ENCODE measurements at regions not wholly inside any gene's neighbourhood (a gene's known extent, or its start where the extent isn't known, plus 50 kb on each side); places are given as distances from the start of the nearest gene placed in this dataset.

DNA sequence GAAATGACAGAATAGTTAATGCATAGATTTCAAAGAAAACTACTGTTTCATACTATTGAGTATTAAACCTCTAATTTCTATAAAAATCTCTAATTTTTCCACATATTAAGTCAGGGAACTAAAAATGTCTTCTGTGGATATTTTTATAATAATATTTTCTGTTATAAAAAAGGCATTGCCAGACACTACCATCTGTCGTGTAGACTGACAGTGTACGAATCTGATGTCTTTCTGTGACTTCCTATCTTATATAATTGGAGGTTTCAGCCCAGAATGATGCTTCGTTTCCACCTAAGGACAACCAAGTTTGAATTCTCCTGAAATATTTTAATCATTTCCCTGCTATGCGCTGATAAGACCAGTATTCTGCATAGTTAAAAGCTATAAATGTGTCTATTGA lies 456.6 kb upstream of the ARRDC3 start:
- TF ChIP-seq, protein P1, sequence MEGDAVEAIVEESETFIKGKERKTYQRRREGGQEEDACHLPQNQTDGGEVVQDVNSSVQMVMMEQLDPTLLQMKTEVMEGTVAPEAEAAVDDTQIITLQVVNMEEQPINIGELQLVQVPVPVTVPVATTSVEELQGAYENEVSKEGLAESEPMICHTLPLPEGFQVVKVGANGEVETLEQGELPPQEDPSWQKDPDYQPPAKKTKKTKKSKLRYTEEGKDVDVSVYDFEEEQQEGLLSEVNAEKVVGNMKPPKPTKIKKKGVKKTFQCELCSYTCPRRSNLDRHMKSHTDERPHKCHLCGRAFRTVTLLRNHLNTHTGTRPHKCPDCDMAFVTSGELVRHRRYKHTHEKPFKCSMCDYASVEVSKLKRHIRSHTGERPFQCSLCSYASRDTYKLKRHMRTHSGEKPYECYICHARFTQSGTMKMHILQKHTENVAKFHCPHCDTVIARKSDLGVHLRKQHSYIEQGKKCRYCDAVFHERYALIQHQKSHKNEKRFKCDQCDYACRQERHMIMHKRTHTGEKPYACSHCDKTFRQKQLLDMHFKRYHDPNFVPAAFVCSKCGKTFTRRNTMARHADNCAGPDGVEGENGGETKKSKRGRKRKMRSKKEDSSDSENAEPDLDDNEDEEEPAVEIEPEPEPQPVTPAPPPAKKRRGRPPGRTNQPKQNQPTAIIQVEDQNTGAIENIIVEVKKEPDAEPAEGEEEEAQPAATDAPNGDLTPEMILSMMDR (IDR thresholded peaks at IDR 0.05 in 4 of 5, conservative IDR thresholded peaks at IDR 0.05 in 1 of 5): no peak
- no peak for TF ChIP-seq POLR2A (IDR thresholded peaks at IDR 0.05)
